Neuronal stem cell (in vitro differentiated cells): ENCODE measurements at regions not wholly inside any gene's neighbourhood (a gene's known extent, or its start where the extent isn't known, plus 50 kb on each side); places are given as distances from the start of the nearest gene placed in this dataset.

ENCODE experiments used
- DNase-seq: peaks from one replicate; pipeline ENCODE4 v3.0.0-alpha.2; 2013; ENCODE audit warnings: low spot score
- H2AFZ ChIP-seq: one replicate; pipeline ENCODE4 v1.6.1; 2013; ENCODE audit warnings: mild to moderate bottlenecking, low read length, inconsistent platforms
- H2AK5ac ChIP-seq: 2 replicates; pipeline ENCODE4 v1.6.1; 2013; ENCODE audit warnings: low read depth, mild to moderate bottlenecking, inconsistent platforms, low read length, moderate library complexity, mixed read lengths
- H2BK120ac ChIP-seq: 2 replicates; pipeline ENCODE4 v1.6.1; 2013; ENCODE audit warnings: low read depth, mild to moderate bottlenecking, inconsistent platforms, low read length, moderate library complexity, mixed read lengths
- H2BK12ac ChIP-seq: one replicate; pipeline ENCODE4 v1.6.1; 2013; ENCODE audit warnings: low read length, inconsistent platforms
- H2BK15ac ChIP-seq: 2 replicates; pipeline ENCODE4 v1.6.1; 2013; ENCODE audit warnings: mild to moderate bottlenecking, low read length, inconsistent platforms, mixed read lengths
- H2BK5ac ChIP-seq: one replicate; pipeline ENCODE4 v1.6.1; 2013; ENCODE audit warnings: inconsistent platforms, mild to moderate bottlenecking, low read length, moderate library complexity
- H3K14ac ChIP-seq: one replicate; pipeline ENCODE4 v1.6.1; 2013; ENCODE audit warnings: low read length, inconsistent platforms
- H3K18ac ChIP-seq: 2 replicates; pipeline ENCODE4 v1.6.1; 2013; ENCODE audit warnings: low read length, inconsistent platforms
- H3K23ac ChIP-seq: 2 replicates; pipeline ENCODE4 v1.6.1; 2013; ENCODE audit warnings: low read depth, mild to moderate bottlenecking, mixed read lengths, low read length, inconsistent platforms; ENCODE audit not compliant: poor library complexity
- H3K27ac ChIP-seq: replicated peaks from 3 replicates; pipeline ENCODE4 v1.5.1; 2013; ENCODE audit warnings: low read length, inconsistent platforms
- H3K27me3 ChIP-seq, 3 experiments: 2 replicates each; pipeline ENCODE4 v1.6.1; 2013; ENCODE audit warnings: low read length in 3 of 3, mild to moderate bottlenecking in 2 of 3, inconsistent platforms in 1 of 3, low read depth in 1 of 3, mixed read lengths in 1 of 3, moderate library complexity in 1 of 3; ENCODE audit not compliant: control insufficient read depth in 3 of 3, insufficient read depth in 3 of 3
- H3K36me3 ChIP-seq, 2 donors: replicated peaks in 1 of 2; 2 replicates each; pipeline ENCODE4 v1.6.1; 2013; ENCODE audit warnings: low read length in 2 of 2; ENCODE audit not compliant: control insufficient read depth in 2 of 2, insufficient read depth in 2 of 2
- H3K4ac ChIP-seq: 2 replicates; pipeline ENCODE4 v1.6.1; 2013; ENCODE audit warnings: inconsistent platforms, mild to moderate bottlenecking, low read length, moderate library complexity
- H3K4me1 ChIP-seq, 2 donors: 1 replicate in 1 of 2; 2 replicates in 1 of 2; pipeline ENCODE4 v1.6.1; 2013; ENCODE audit warnings: low read length in 2 of 2, low read depth in 1 of 2; ENCODE audit not compliant: control insufficient read depth in 2 of 2, insufficient read depth in 1 of 2
- H3K4me2 ChIP-seq: one replicate; pipeline ENCODE4 v1.6.1; 2013; ENCODE audit warnings: mild to moderate bottlenecking, low read length, inconsistent platforms; ENCODE audit not compliant: insufficient read depth, poor library complexity, severe bottlenecking
- H3K4me3 ChIP-seq, 2 donors: 2 replicates each; pipeline ENCODE4 v1.5.1; 2013; ENCODE audit warnings: low read length in 2 of 2, mild to moderate bottlenecking in 2 of 2, inconsistent platforms in 1 of 2, moderate library complexity in 1 of 2
- H3K79me1 ChIP-seq: one replicate; pipeline ENCODE4 v1.6.1; 2013; ENCODE audit warnings: low read depth, mild to moderate bottlenecking, inconsistent platforms, low read length, moderate library complexity
- H3K9ac ChIP-seq: one replicate; pipeline ENCODE4 v1.6.1; 2013; ENCODE audit warnings: mild to moderate bottlenecking, low read depth, low read length, inconsistent platforms; ENCODE audit not compliant: poor library complexity
- H3K9me3 ChIP-seq, 2 donors: replicated peaks in 1 of 2; 2 replicates each; pipeline versions ENCODE3 to v1.6.1; 2013; ENCODE audit warnings: low read length in 2 of 2, mild to moderate bottlenecking in 2 of 2, inconsistent platforms in 1 of 2, low read depth in 1 of 2, mixed read lengths in 1 of 2, moderate library complexity in 1 of 2; ENCODE audit not compliant: control insufficient read depth in 2 of 2, insufficient read depth in 1 of 2
- H4K8ac ChIP-seq: one replicate; pipeline ENCODE4 v1.6.1; 2013; ENCODE audit warnings: low read depth, mild to moderate bottlenecking, inconsistent platforms, low read length, moderate library complexity
- H4K91ac ChIP-seq: one replicate; pipeline ENCODE4 v1.6.1; 2013; ENCODE audit warnings: low read length, low read depth, mild to moderate bottlenecking, inconsistent platforms; ENCODE audit not compliant: poor library complexity
- WGBS, 2 donors: extraction: QIAGEN DNeasy Blood & Tissue Kit; methylation state at CpG; one replicate each; pipeline ENCODE4 v1.1.7; 2013; ENCODE audit warnings: missing lambda C conversion rate in 2 of 2, mixed read lengths in 1 of 2; ENCODE audit not compliant: insufficient read length in 2 of 2, insufficient replicate concordance in 1 of 2; ENCODE audit errors: extremely low coverage in 2 of 2; 5-methylcytosine and 5-hydroxymethylcytosine counted together

DNA sequence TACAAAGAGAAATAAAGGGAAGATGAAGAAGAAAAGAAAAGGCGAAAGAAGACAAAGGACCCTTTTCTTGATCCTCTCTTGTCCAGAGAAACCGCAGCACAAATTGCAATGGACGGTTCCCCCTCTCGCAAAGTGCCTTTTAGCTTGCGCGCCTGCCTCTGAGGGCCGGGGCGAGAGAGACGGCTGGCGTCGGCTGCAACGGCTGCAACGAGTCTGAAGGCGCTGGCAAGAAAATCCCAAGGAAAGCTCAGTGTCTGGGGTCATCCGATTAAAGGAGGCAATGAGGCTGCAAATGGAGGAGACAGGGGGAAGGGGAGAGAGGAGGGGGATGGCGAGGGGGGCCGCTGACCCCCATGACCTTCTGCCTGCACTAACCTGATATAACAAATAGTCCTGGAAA, 671.5 kb downstream of the MED13L start:
- Histone ChIP-seq H2BK15ac (no peak overlapping the region), H3K18ac (no peak overlapping the region), H3K4ac (no peak overlapping the region), H4K91ac (no peak overlapping the region), H3K4me1 (peaks cover 0 to 2% of the 10 kb centered on the region in 2 donors), H3K79me1 (no peaks in the 10 kb centered on the region), H3K4me2 (peak overlapping the region; percentile 27), H2BK12ac (no peak overlapping the region), H2AK5ac (no peak overlapping the region), H2AFZ (no peak overlapping the region), H3K4me3 (no peak overlapping the region), H4K8ac (no peak overlapping the region), H2BK5ac (no peak overlapping the region), H3K36me3 (no peaks in the 10 kb centered on the region), H3K23ac (no peak overlapping the region), H2BK120ac (no peak overlapping the region), H3K27ac (no peak overlapping the region), H3K14ac (no peak overlapping the region), H3K9ac (no peak overlapping the region), H3K9me3 (no peaks in the 10 kb centered on the region), H3K27me3 (no peaks in the 10 kb centered on the region)
- DNase-seq = no peak
- no CpG with 5 or more reads among the region's 17 CpGs for WGBS, 2 donors

DNA sequence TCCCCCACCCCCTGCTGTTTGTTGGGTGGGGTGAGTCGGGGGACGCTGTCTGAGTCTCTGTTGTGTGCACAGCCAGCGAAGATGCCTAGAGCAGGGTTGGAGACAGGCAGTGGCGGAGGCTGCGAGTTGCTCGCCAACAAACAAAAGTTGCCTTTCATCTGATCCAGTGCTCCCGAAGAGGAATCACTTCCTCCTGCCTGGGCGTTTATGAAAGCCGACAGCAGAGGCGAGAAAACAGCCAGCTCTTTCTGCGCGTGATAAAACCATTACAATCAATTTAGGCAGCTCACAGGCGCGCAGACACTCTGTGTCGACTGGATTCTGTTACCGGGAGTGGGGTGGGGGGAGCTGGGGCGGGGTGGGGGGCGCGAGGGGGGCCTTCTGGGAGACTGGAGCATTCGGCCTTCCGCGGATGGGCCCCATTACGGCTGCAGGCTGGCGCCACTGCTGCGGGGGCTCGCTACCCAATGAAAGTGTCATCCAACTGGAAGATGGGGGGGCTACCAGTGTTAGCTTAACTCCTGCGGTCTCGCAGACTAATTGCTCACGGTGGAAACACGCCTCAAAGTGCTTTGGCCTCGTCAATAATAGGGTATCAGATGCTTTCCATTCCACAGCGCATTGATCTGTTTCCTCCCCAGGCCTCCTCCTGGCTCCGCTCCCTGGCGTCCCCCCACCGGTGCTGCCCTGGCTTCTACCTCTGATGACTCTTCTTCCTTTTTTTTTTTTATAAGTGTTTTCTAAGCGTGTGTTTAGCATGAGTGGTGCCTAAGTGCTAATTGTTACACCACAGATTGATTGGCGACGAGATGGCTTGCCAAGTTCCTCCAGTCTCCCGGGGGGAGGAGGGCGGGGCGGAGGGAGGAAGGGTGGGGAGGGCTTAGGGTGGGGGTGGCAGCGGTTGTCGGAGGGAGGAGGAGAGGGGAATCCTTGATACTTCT, 678.4 kb downstream of the MED13L start:
- Histone ChIP-seq H3K4me2 (peak overlapping the region; percentile 26), H3K27ac (peak overlapping the region; percentile 1), H3K14ac (no peak overlapping the region), H3K36me3 (no peaks in the 10 kb centered on the region), H3K18ac (peak overlapping the region; percentile 6), H3K79me1 (no peaks in the 10 kb centered on the region), H2BK12ac (no peak overlapping the region), H3K4me1 (peaks cover 0 to 7% of the 10 kb centered on the region in 2 donors), H2BK15ac (no peak overlapping the region), H2AFZ (no peak overlapping the region), H3K4ac (no peak overlapping the region), H4K91ac (peak overlapping the region; percentile 12), H3K23ac (no peak overlapping the region), H2AK5ac (no peak overlapping the region), H2BK120ac (no peak overlapping the region), H2BK5ac (no peak overlapping the region), H3K27me3 (no peaks in the 10 kb centered on the region), H3K9ac (no peak overlapping the region), H3K4me3 (no peak overlapping the region), H3K9me3 (no peaks in the 10 kb centered on the region), H4K8ac (no peak overlapping the region)
- peak; percentile 38 for DNase-seq
- WGBS, 2 donors = no CpG with 5 or more reads among the region's 43 CpGs

DNA sequence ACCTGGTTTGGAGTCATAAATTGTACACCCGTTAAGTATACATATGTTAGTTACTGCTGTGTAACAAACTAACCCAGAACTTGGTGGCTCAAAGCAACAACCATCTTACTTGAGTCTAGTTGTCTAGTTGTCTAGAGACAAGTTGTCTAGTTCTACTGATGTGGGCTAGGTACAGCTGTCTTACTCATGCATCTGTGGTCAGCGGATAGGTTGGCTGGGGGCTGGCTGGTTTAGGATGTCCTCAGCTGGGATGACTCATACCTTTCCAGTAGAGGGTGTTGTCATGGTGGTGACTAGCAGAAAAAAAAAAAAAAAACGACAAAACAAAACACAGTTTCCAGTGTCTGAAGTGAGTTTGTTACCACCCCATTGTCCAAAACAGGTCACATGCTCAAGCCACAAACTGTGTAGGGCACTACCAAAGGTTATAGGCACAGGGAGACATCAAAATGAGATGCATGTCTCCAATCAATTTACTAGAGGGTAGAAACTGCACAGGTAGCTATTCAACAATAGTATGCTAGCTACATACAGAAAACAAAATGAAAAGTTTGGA, 680.3 kb downstream of the MED13L start:
- Histone ChIP-seq H3K36me3 (no peaks in the 10 kb centered on the region), H2AFZ (no peak overlapping the region), H2BK12ac (no peak overlapping the region), H3K14ac (no peak overlapping the region), H3K27me3 (no peaks in the 10 kb centered on the region), H4K8ac (no peak overlapping the region), H3K9ac (no peak overlapping the region), H3K4me3 (no peak overlapping the region), H3K79me1 (no peaks in the 10 kb centered on the region), H3K4me2 (no peak overlapping the region), H3K9me3 (no peaks in the 10 kb centered on the region), H2BK120ac (no peak overlapping the region), H3K23ac (no peak overlapping the region), H3K4ac (no peak overlapping the region), H3K27ac (no peak overlapping the region), H3K18ac (no peak overlapping the region), H2BK15ac (no peak overlapping the region), H2AK5ac (no peak overlapping the region), H3K4me1 (peaks cover 0 to 7% of the 10 kb centered on the region in 2 donors), H4K91ac (no peak overlapping the region), H2BK5ac (no peak overlapping the region)
- no peak for DNase-seq
- no CpG with 5 or more reads among the region's 3 CpGs for WGBS, 2 donors

DNA sequence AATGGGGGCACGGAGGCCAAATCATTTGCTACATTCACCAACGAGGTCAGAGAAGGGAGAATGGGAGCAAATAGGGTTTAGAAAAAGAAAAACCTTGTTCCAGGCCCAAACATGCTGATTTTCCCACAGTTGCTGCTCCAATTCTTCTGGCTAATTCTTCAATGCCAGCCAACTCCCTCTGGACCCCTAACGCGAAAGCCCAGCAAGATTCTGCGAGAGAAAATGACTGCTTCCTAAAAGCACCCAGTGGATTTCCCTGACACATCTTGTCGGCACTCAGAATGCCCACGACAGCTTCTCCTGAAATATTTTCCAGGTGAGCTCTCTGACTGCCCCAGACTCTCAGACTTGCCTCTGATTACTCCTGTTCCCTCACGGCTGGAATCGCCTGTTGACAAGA, 689.4 kb downstream of the MED13L start:
- no peak overlapping the region for H2BK5ac ChIP-seq
- no peaks in the 10 kb centered on the region for H3K4me1 ChIP-seq
- H2AFZ ChIP-seq = no peak overlapping the region
- H3K4me2 ChIP-seq = no peak overlapping the region
- no CpG with 5 or more reads among the region's 9 CpGs for whole genome bisulfite sequencing, 2 donors
- H3K9ac ChIP-seq = no peak overlapping the region
- H4K91ac ChIP-seq = no peak overlapping the region
- H3K27ac ChIP-seq = no peak overlapping the region
- H2BK12ac ChIP-seq = no peak overlapping the region
- H3K9me3 ChIP-seq = peaks cover 0 to 2% of the 10 kb centered on the region in 2 donors
- H2AK5ac ChIP-seq = no peak overlapping the region
- no peak overlapping the region for H3K14ac ChIP-seq
- no peaks in the 10 kb centered on the region for H3K27me3 ChIP-seq
- no peak overlapping the region for H3K18ac ChIP-seq
- no peaks in the 10 kb centered on the region for H3K36me3 ChIP-seq
- DNase-seq = no peak
- H2BK15ac ChIP-seq = no peak overlapping the region
- no peak overlapping the region for H4K8ac ChIP-seq
- H3K4me3 ChIP-seq = no peak overlapping the region
- no peak overlapping the region for H3K23ac ChIP-seq
- no peaks in the 10 kb centered on the region for H3K79me1 ChIP-seq
- H2BK120ac ChIP-seq = no peak overlapping the region
- no peak overlapping the region for H3K4ac ChIP-seq
